Fibroblast of lung (primary cell): ENCODE measurements at regions not wholly inside any gene's neighbourhood (a gene's known extent, or its start where the extent isn't known, plus 50 kb on each side); places are given as distances from the start of the nearest gene placed in this dataset.

Source experiments
- EZH2 ChIP-seq: IDR thresholded peaks from 2 replicates; pipeline ENCODE4 v1.5.1; 2012; ENCODE audit warnings: low read length, control low read depth, mild to moderate bottlenecking; ENCODE audit errors: missing control alignments
- TF ChIP-seq, protein P1 (sequence below), 2 donors: IDR thresholded peaks in 1 of 2; conservative IDR thresholded peaks in 1 of 2; 1 replicate in 1 of 2; 2 replicates in 1 of 2; pipeline ENCODE4 v1.5.1; 2011 to 2012; ENCODE audit warnings: low read length in 2 of 2, control low read depth in 1 of 2, inconsistent platforms in 1 of 2, low read depth in 1 of 2, mild to moderate bottlenecking in 1 of 2

DNA sequence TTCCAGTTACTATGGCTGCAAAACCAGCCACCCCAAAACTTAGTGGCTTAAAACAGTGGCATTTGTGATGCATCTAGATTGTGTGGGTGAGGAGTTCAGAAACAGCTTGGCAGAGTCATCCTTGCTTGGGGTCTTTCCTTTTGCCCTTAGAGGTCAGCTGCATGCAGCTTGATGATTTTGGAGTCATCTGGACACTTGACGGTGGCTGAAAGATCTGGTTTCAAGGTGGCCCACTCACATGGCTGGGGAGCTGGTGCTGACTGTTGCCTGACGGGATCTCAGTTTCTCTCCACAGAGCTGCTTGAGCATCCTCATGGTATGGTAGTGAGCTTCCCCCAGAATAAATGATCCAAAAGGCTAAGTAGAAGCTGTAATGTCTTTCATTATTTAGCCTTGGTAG lies 191.3 kb upstream of the GALNT17 start:
- TF ChIP-seq, protein P1, sequence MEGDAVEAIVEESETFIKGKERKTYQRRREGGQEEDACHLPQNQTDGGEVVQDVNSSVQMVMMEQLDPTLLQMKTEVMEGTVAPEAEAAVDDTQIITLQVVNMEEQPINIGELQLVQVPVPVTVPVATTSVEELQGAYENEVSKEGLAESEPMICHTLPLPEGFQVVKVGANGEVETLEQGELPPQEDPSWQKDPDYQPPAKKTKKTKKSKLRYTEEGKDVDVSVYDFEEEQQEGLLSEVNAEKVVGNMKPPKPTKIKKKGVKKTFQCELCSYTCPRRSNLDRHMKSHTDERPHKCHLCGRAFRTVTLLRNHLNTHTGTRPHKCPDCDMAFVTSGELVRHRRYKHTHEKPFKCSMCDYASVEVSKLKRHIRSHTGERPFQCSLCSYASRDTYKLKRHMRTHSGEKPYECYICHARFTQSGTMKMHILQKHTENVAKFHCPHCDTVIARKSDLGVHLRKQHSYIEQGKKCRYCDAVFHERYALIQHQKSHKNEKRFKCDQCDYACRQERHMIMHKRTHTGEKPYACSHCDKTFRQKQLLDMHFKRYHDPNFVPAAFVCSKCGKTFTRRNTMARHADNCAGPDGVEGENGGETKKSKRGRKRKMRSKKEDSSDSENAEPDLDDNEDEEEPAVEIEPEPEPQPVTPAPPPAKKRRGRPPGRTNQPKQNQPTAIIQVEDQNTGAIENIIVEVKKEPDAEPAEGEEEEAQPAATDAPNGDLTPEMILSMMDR (conservative IDR thresholded peaks at IDR 0.05 in 1 of 2, IDR thresholded peaks at IDR 0.05 in 1 of 2; ENCODE audit: low read depth in 1 of 2, low read length in 2 of 2) = no peak
- TF ChIP-seq EZH2 = no peak
